Sciatic nerve (tissue), 2 donors: ENCODE measurements at regions not wholly inside any gene's neighbourhood (a gene's known extent, or its start where the extent isn't known, plus 50 kb on each side); places are given as distances from the start of the nearest gene placed in this dataset.
"Not testable (repeated sequence)": the region's sequence is repeated elsewhere in the genome, so short reads cannot be mapped to it uniquely, and the experiment has no call there.

Source experiments
- ATAC-seq: fragments of 200-7000 bp; cut with Tn5 transposase; one replicate; pipeline ENCODE4 v1.9.1; 2020; ENCODE audit warnings: mild to moderate bottlenecking, moderate library complexity
- DNase-seq: peaks from one replicate; pipeline ENCODE4 v3.0.0-alpha.2; 2020; ENCODE audit warnings: low spot score
- intact Hi-C: fragments of 100-400 bp; cut with DNase I; formaldehyde crosslinking; loops from one replicate; pipeline ENCODE4 v1.14.2; 2022
- donor health status: DM: no; HTN: no; CAD: no.
- donor health status: DM: no; HTN: no; CAD: no.

- intact Hi-C loops, result no loop called here
- DNase-seq (no peak), ATAC-seq (no peak)
These were observed 1553.5 kb upstream of the C9orf72 start for GRCh38 chr9:29126783-29127182.

DNA sequence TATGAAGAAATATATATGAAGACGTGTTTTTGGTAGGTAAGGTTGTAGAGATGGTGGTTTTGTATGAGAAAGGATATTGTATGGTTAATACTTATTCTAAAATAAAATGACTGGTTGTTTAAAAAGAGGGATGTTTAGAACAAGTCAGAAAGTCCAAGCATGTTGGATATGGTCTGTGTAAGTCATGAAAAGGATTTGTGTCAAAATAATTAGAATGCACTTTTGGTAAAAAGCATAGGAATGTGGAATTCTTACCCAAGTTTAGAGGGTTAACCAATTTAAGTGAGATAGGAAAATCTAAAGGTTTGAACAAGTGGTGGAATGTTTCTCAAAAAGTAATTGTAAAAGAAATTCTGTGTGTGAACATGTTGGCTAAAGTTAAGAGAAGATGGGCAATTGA lies 1556.5 kb upstream of the C9orf72 start:
- ATAC-seq (no peak), DNase-seq (no peak)
- intact Hi-C loops, result no loop called here

- ATAC-seq (no peak), DNase-seq (no peak)
- intact Hi-C loops, result no loop called here
These were observed 1571.2 kb upstream of the C9orf72 start for GRCh38 chr9:29144476-29144875.

GRCh38 chr9:29150606-29151005 lies 1577.3 kb upstream of the C9orf72 start:
- ATAC-seq, result no peak
- no peak for DNase-seq
- intact Hi-C loops, result no loop called here

GRCh38 chr9:29160763-29161353 lies 1587.6 kb upstream of the C9orf72 start:
- DNase-seq (no peak), ATAC-seq (no peak)
- intact Hi-C loops, result no loop called here

GRCh38 chr9:29174136-29174535 lies 1600.9 kb upstream of the C9orf72 start:
- intact Hi-C loops, result no loop called here
- ATAC-seq (no peak), DNase-seq (no peak)

DNA sequence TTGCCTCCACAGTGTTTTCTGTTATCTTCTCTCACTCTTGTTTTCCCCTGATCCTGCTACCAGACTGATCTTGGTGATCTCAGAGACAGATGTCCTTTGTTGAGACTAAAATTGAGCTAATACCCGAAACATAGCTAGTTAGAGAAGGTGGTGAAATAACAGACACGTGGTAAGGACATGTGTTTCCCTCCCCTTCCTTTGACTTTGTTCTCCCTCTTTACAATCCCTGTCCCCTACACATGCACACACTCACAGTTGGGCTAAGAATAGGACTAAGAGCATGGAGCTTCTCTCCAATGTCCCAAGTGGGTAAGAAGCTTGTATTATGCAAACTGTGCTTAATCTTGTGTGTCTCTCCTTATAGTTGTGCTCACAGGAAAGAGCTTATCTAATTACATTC lies 1603.0 kb upstream of the C9orf72 start:
- intact Hi-C loops, result no loop called here
- ATAC-seq (no peak), DNase-seq (no peak)

- intact Hi-C loops, result no loop called here
- ATAC-seq, result no peak
- DNase-seq, result no peak
These were observed 1603.5 kb upstream of the C9orf72 start for GRCh38 chr9:29176786-29177185.

DNA sequence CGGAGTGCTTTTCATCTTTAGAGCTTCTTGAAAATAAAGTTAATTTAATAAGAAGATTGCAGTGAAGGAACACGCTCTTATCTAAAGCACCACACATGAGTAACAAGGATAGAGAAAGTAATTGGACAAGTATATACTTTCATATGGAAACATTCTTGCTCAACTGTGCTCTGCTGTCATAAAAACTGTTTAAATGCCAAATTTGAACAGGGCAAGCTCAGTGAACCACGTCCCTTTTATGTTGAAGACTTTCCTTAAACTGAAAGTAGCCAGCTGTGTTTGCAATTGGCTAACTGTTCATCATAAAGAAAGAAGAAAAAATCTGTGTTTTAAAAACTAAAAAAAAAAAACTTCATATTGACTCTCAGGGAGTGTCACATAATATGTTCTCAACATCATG lies 1610.7 kb upstream of the C9orf72 start:
- ATAC-seq, result no peak
- intact Hi-C loops, result no loop called here
- no peak for DNase-seq

GRCh38 chr9:29188771-29189170 lies 1615.5 kb upstream of the C9orf72 start:
- intact Hi-C loops, ATAC-seq, DNase-seq: not testable (repeated sequence)

- ATAC-seq, intact Hi-C loops, DNase-seq: not testable (repeated sequence)
These were observed 1615.9 kb upstream of the C9orf72 start for GRCh38 chr9:29189221-29189620.

DNA sequence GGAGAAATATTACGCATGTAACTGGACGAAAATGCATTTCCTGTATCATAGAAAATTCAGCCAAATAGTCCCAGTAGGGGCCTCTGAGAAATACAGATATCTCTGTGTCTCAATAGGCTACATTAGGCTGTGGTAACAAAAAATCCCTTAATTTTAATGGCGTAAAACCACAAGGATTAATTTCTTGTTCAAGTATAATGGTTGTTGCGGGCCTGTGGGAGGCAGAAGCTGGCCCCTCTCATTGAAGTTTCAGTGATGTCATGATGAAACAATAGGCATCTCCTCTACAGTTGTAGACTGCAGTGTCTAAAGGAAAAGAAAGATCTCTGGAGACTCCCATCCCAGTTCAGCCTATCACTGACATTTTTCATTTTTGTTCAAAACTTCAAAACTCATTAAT lies 1625.6 kb upstream of the C9orf72 start:
- intact Hi-C loops, result no loop called here
- ATAC-seq, result no peak

DNA sequence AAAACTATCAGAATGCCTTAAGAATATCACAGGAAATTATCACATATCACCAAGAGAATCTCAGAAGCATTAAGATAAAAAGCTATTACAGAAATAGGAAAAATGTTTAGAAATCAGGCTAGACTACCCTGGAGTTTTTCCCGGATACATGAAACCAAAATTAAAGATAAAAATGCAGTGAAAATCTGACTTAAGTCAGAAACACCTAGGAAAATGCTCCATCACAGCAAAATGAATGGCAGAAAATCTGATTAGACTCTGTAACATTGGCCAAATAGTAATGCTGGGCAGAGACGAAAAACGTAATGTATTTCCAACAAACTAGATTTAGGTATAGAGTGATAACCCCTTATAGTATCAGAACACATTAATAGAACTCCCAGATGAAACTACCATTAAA lies 1626.7 kb upstream of the C9orf72 start:
- no peak for ATAC-seq
- intact Hi-C loops, result no loop called here

More for the DNA sequence above, 1625.6 kb upstream of the C9orf72 start:
- DNase-seq, result no peak

DNA sequence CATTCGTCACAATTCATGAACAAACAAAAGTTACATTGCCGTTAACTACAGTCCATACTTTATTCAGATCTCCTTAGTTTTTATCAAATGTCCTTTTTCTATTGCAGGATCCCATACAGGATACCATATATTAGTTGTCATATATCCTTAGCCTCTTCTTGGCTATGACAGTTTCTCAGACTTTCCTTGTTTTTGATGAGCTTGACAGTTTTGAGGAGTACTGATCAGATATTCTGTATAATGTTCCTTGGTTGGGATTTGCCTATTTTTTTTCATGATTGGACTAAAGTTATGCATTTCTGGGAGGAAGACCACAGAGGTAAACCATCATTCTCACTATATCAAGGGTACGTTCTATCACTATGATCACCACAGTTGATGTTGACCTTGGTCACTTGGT lies 1627.4 kb upstream of the C9orf72 start:
- ATAC-seq (no peak), DNase-seq (no peak)
- intact Hi-C loops, result no loop called here

More for the DNA sequence above, 1626.7 kb upstream of the C9orf72 start:
- DNase-seq, result no peak

GRCh38 chr9:29203244-29203930 lies 1630.1 kb upstream of the C9orf72 start:
- ATAC-seq (no peak), DNase-seq (no peak)
- intact Hi-C loops, result no loop called here

DNA sequence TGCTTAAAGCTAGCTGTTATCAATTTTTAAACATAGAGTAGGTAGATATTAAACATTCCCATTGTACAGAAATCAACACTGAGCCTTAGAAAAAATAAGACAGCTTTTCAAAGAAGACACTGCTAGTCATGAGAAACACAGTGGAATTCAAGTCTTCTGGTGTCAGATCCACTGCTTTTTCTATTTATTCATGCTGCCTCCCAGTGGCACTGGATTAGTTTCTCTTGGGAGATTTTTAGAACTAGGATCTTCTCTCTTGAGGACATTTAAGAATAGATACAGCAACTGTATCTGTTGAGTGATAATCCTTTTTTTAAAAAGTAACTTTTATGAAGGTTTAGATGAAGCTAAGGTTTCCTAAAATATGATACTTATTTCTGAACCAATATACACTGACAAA lies 1635.4 kb upstream of the C9orf72 start:
- no peak for DNase-seq
- intact Hi-C loops, result no loop called here
- ATAC-seq, result no peak

- no peak for DNase-seq
- intact Hi-C loops, result no loop called here
- no peak for ATAC-seq
These were observed 1636.5 kb upstream of the C9orf72 start for GRCh38 chr9:29209748-29210291.

- no peak for ATAC-seq
- no peak for DNase-seq
- intact Hi-C loops, result no loop called here
These were observed 1637.8 kb upstream of the C9orf72 start for GRCh38 chr9:29211003-29211579.

GRCh38 chr9:29211580-29212396 lies 1638.5 kb upstream of the C9orf72 start:
- DNase-seq (no peak), ATAC-seq (peak; percentile 74)
- intact Hi-C loops, result no loop called here
